Colonic mucosa (tissue), 4 donors: ENCODE measurements at regions not wholly inside any gene's neighbourhood (a gene's known extent, or its start where the extent isn't known, plus 50 kb on each side); places are given as distances from the start of the nearest gene placed in this dataset.

ENCODE experiments used
- DNase-seq: peaks from one replicate; pipeline ENCODE4 v3.0.0-alpha.2; 2020
- H3K27ac ChIP-seq: fragments of 200-600 bp; one replicate; pipeline ENCODE4 v1.8.0; 2021
- H3K27me3 ChIP-seq: fragments of 200-600 bp; one replicate; pipeline ENCODE4 v1.8.0; 2021
- H3K36me3 ChIP-seq: fragments of 200-600 bp; one replicate; pipeline ENCODE4 v1.8.0; 2021
- H3K4me1 ChIP-seq: fragments of 200-600 bp; one replicate; pipeline ENCODE4 v1.8.0; 2021; ENCODE audit warnings: mild to moderate bottlenecking
- H3K4me3 ChIP-seq: fragments of 200-600 bp; one replicate; pipeline ENCODE4 v1.8.0; 2021
- H3K9ac ChIP-seq, 2 donors: one replicate each; pipeline ENCODE4 v1.7.0; 2013; ENCODE audit warnings: control low read depth in 2 of 2, low read depth in 2 of 2, low read length in 2 of 2
- H3K9me3 ChIP-seq: fragments of 200-600 bp; one replicate; pipeline ENCODE4 v1.8.0; 2021
- CTCF ChIP-seq: fragments of 200-600 bp; IDR thresholded peaks from one replicate; pipeline ENCODE4 v1.8.0; 2022; ENCODE audit warnings: antibody characterized with exemption, mild to moderate bottlenecking
- intact Hi-C: fragments of 100-400 bp; cut with DNase I; formaldehyde crosslinking; loops from one replicate; pipeline ENCODE4 v1.14.1; 2022
- donor health status: healthy.
- donor health status: DM: no; HTN: no; CAD: no.
- donor health status: DM: no; HTN: no; CAD: no.

GRCh38 chr1:99539131-99539530 is 106.8 kb upstream of the PALMD start:
- TF ChIP-seq CTCF, result no peak
- intact Hi-C loops, result no loop called here
- no peak for DNase-seq

DNA sequence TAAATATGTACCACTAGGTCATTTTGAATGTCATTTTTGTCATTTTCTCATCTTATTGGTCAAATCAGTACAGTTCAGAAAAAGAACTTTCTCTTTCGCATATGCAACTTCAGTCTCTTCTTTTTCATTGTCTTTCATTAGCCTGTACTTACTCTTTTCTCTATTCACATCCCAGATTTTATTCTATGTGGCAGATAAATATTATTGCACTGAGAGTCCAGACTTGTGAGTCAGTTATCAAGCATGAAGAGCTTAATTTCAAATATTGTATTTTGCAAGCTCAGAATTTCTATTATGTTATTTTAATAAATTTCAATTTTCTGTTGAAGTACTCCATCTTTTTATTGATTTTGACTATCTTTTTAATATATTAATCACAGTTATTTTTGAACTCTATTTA is 105.2 kb upstream of the PALMD start:
- H3K9me3 ChIP-seq, result no peaks in the 10 kb centered on the region
- H3K4me1 ChIP-seq, result no peaks in the 10 kb centered on the region
- intact Hi-C loops, result no loop called here
- no peak for TF ChIP-seq CTCF
- DNase-seq, result no peak
- H3K27ac ChIP-seq, result no peak overlapping the region
- no peaks in the 10 kb centered on the region for H3K27me3 ChIP-seq
- no peak overlapping the region for H3K9ac ChIP-seq
- no peak overlapping the region for H3K4me3 ChIP-seq
- H3K36me3 ChIP-seq, result no peaks in the 10 kb centered on the region

More at GRCh38 chr1:99539131-99539530, 106.8 kb upstream of the PALMD start:
- Histone ChIP-seq H3K4me3 (no peak overlapping the region), H3K4me1 (no peaks in the 10 kb centered on the region), H3K27ac (no peak overlapping the region), H3K9ac (no peak overlapping the region), H3K9me3 (no peaks in the 10 kb centered on the region), H3K36me3 (no peaks in the 10 kb centered on the region), H3K27me3 (no peaks in the 10 kb centered on the region)

GRCh38 chr1:99544328-99544727 is 101.6 kb upstream of the PALMD start:
- H3K9ac ChIP-seq, result no peak overlapping the region
- H3K36me3 ChIP-seq, result no peaks in the 10 kb centered on the region
- no peak for TF ChIP-seq CTCF
- no peaks in the 10 kb centered on the region for H3K9me3 ChIP-seq
- no peak for DNase-seq
- no peaks in the 10 kb centered on the region for H3K27me3 ChIP-seq
- intact Hi-C loops, result no loop called here
- H3K4me3 ChIP-seq, result no peak overlapping the region
- no peak overlapping the region for H3K27ac ChIP-seq
- no peaks in the 10 kb centered on the region for H3K4me1 ChIP-seq

DNA sequence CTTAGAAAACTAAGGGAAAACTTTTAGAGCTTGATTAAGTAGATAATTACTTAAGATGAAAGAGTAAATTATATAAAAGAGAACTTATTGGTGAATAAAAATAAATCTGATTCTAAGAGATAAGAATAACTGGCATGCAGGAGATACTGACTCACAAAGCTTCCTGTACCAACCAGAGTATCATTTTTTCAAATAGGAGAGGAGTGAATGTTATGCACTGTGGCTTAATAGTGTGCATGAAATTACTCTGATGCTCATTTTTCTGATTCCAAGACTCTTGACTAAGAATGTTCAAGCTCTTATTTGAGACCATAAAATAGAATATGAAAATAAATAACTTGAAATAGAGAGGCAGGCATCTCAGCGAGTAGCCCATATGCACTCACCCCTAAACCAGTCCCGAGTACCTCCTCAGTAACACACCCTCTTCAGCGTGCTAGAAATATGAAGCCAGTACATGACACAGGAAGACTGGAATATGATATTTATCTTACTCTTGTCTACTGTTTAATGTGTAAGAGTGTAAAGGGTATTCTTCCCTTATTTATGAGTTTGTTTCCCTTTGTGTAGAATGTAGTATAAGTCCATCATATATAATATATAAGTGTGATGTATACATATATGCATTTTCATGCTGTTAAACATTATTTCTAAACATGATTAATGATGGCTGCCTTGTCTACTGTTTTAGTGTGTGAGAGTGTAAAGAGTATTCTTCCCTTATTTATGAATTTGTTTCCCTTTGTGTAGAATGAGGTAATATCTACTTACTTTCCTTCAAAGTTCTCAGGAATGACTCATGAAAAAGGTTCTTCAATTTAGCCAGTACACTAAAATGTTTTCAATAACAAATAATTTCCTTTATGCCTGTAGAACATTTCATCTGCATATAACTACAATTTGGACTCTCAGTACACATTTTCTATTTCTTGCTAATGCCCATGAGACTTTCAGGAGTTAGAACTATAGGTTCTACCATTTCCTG is 99.2 kb upstream of the PALMD start:
- Histone ChIP-seq H3K4me1 (no peaks in the 10 kb centered on the region), H3K27me3 (no peaks in the 10 kb centered on the region), H3K27ac (no peak overlapping the region), H3K36me3 (no peaks in the 10 kb centered on the region), H3K9me3 (no peaks in the 10 kb centered on the region), H3K9ac (no peak overlapping the region), H3K4me3 (no peak overlapping the region)
- intact Hi-C loops, result no loop called here
- no peak for DNase-seq
- no peak for TF ChIP-seq CTCF

- no peaks in the 10 kb centered on the region for H3K36me3 ChIP-seq
- H3K4me1 ChIP-seq, result no peaks in the 10 kb centered on the region
- intact Hi-C loops, result no loop called here
- DNase-seq, result no peak
- H3K27ac ChIP-seq, result no peak overlapping the region
- no peak overlapping the region for H3K9ac ChIP-seq
- H3K9me3 ChIP-seq, result no peaks in the 10 kb centered on the region
- H3K4me3 ChIP-seq, result no peak overlapping the region
- no peak for TF ChIP-seq CTCF
- H3K27me3 ChIP-seq, result no peaks in the 10 kb centered on the region
Observed at GRCh38 chr1:99548943-99549605, 96.8 kb upstream of the PALMD start.
